H9 (cell line): ENCODE measurements at regions not wholly inside any gene's neighbourhood (a gene's known extent, or its start where the extent isn't known, plus 50 kb on each side); places are given as distances from the start of the nearest gene placed in this dataset.

Experiments
- DNase-seq: peaks from one replicate; pipeline ENCODE4 v3.0.0-alpha.2; 2017
- H2AFZ ChIP-seq: one replicate; pipeline ENCODE4 v1.6.1; 2013; ENCODE audit warnings: mild to moderate bottlenecking, low read length, control low read depth, moderate library complexity
- H2AK5ac ChIP-seq: 2 replicates; pipeline ENCODE4 v1.6.1; 2013; ENCODE audit warnings: low read length, control low read depth, mixed read lengths; ENCODE audit not compliant: insufficient read length
- H2BK120ac ChIP-seq: one replicate; pipeline ENCODE4 v1.6.1; 2013; ENCODE audit warnings: low read depth, mild to moderate bottlenecking, low read length, control low read depth, inconsistent platforms; ENCODE audit not compliant: poor library complexity, severe bottlenecking
- H2BK12ac ChIP-seq: 2 replicates; pipeline ENCODE4 v1.6.1; 2013; ENCODE audit warnings: low read length, control low read depth, mixed read lengths, low read depth; ENCODE audit not compliant: insufficient read length
- H2BK15ac ChIP-seq: 2 replicates; pipeline ENCODE4 v1.6.1; 2013; ENCODE audit warnings: low read depth, low read length, control low read depth
- H2BK20ac ChIP-seq: one replicate; pipeline ENCODE4 v1.6.1; 2013; ENCODE audit warnings: low read depth, mild to moderate bottlenecking, low read length, control low read depth, inconsistent platforms; ENCODE audit not compliant: poor library complexity, severe bottlenecking
- H2BK5ac ChIP-seq: 2 replicates; pipeline ENCODE4 v1.6.1; 2013; ENCODE audit warnings: low read length, control low read depth, mixed read lengths; ENCODE audit not compliant: insufficient read length
- H3K14ac ChIP-seq: 2 replicates; pipeline ENCODE4 v1.6.1; 2013; ENCODE audit warnings: low read length, control low read depth; ENCODE audit not compliant: insufficient read depth
- H3K18ac ChIP-seq: 2 replicates; pipeline ENCODE4 v1.6.1; 2013; ENCODE audit warnings: low read depth, mild to moderate bottlenecking, mixed read lengths, low read length, control low read depth; ENCODE audit not compliant: insufficient read length
- H3K23ac ChIP-seq: 2 replicates; pipeline ENCODE4 v1.6.1; 2013; ENCODE audit warnings: low read length, control low read depth, mixed read lengths, low read depth; ENCODE audit not compliant: insufficient read length
- H3K23me2 ChIP-seq: 2 replicates; pipeline ENCODE4 v1.6.1; 2013; ENCODE audit warnings: low read depth, mild to moderate bottlenecking, mixed read lengths, low read length, control low read depth; ENCODE audit not compliant: insufficient read length, poor library complexity, severe bottlenecking
- H3K27ac ChIP-seq: 2 replicates; pipeline ENCODE4 v1.5.1; 2013; ENCODE audit warnings: low read length, control low read depth, mixed read lengths, low read depth; ENCODE audit not compliant: insufficient read length
- H3K27me3 ChIP-seq: 2 replicates; pipeline ENCODE4 v1.6.1; 2013; ENCODE audit warnings: low read length, control low read depth, inconsistent platforms; ENCODE audit not compliant: insufficient read depth
- H3K4ac ChIP-seq: 2 replicates; pipeline ENCODE4 v1.6.1; 2013; ENCODE audit warnings: low read depth, mild to moderate bottlenecking, control low read depth, inconsistent platforms, low read length, moderate library complexity
- H3K4me1 ChIP-seq: 2 replicates; pipeline ENCODE4 v1.6.1; 2013; ENCODE audit warnings: low read length, control low read depth, inconsistent platforms; ENCODE audit not compliant: insufficient read depth
- H3K4me2 ChIP-seq: 2 replicates; pipeline ENCODE4 v1.6.1; 2013; ENCODE audit warnings: low read length, control low read depth, mixed read lengths; ENCODE audit not compliant: insufficient read length, insufficient read depth
- H3K56ac ChIP-seq: 2 replicates; pipeline ENCODE4 v1.6.1; 2013; ENCODE audit warnings: low read depth, mild to moderate bottlenecking, mixed read lengths, low read length, control low read depth; ENCODE audit not compliant: insufficient read length
- H3K79me1 ChIP-seq: 2 replicates; pipeline ENCODE4 v1.6.1; 2013; ENCODE audit warnings: low read depth, mild to moderate bottlenecking, moderate library complexity, low read length, control low read depth, inconsistent platforms; ENCODE audit not compliant: insufficient read depth, poor library complexity, severe bottlenecking
- H3K79me2 ChIP-seq: 2 replicates; pipeline ENCODE4 v1.6.1; 2013; ENCODE audit warnings: low read length, control low read depth, inconsistent platforms; ENCODE audit not compliant: insufficient read depth
- H3K9ac ChIP-seq: 2 replicates; pipeline ENCODE4 v1.6.1; 2013; ENCODE audit warnings: low read length, control low read depth, mixed read lengths; ENCODE audit not compliant: insufficient read length; ENCODE audit errors: extremely low read depth
- H3K9me3 ChIP-seq: one replicate; pipeline ENCODE4 v1.6.1; 2013; ENCODE audit warnings: low read depth, low read length, inconsistent platforms; ENCODE audit not compliant: control insufficient read depth
- H3T11ph ChIP-seq: one replicate; pipeline ENCODE4 v1.6.1; 2013; ENCODE audit warnings: mild to moderate bottlenecking, low read length, control low read depth, inconsistent platforms
- H4K20me1 ChIP-seq: one replicate; pipeline ENCODE4 v1.6.1; 2013; ENCODE audit not compliant: control insufficient read depth, insufficient read length, insufficient read depth
- H4K5ac ChIP-seq: 2 replicates; pipeline ENCODE4 v1.6.1; 2013; ENCODE audit warnings: low read depth, mild to moderate bottlenecking, mixed read lengths, low read length, control low read depth; ENCODE audit not compliant: insufficient read length
- H4K8ac ChIP-seq: replicated peaks from 2 replicates; pipeline ENCODE4 v1.6.1; 2013; ENCODE audit warnings: low read length, control low read depth, mixed read lengths, low read depth; ENCODE audit not compliant: insufficient read length
- H4K91ac ChIP-seq: 2 replicates; pipeline ENCODE4 v1.6.1; 2013; ENCODE audit warnings: low read depth, mild to moderate bottlenecking, moderate library complexity, mixed read lengths, low read length, control low read depth; ENCODE audit not compliant: insufficient read length
- H3K27ac Mint-ChIP-seq, 3 experiments: 2 replicates in 2 of 3; 3 replicates in 1 of 3; pipeline ENCODE4 v1.8.0; 2020 to 2021; ENCODE audit warnings: mixed read lengths in 3 of 3, mild to moderate bottlenecking in 1 of 3, moderate library complexity in 1 of 3
- H3K27me3 Mint-ChIP-seq: 2 replicates; pipeline ENCODE4 v1.8.0; 2021; ENCODE audit warnings: low read depth, mild to moderate bottlenecking, moderate library complexity, mixed read lengths
- H3K36me3 Mint-ChIP-seq, 3 experiments: 2 replicates in 2 of 3; 3 replicates in 1 of 3; pipeline ENCODE4 v1.8.0; 2020 to 2021; ENCODE audit warnings: low read depth in 3 of 3, mixed read lengths in 3 of 3; ENCODE audit not compliant: insufficient read depth in 1 of 3
- H3K4me1 Mint-ChIP-seq, 2 experiments: 2 replicates each; pipeline ENCODE4 v1.8.0; 2020; ENCODE audit warnings: mixed read lengths in 2 of 2
- H3K4me3 Mint-ChIP-seq, 2 experiments: 2 replicates in 1 of 2; 3 replicates in 1 of 2; pipeline ENCODE4 v1.8.0; 2020 to 2021; ENCODE audit warnings: mild to moderate bottlenecking in 2 of 2, mixed read lengths in 2 of 2, moderate library complexity in 1 of 2
- H3K9me3 Mint-ChIP-seq, 2 experiments: 2 replicates in 1 of 2; 3 replicates in 1 of 2; pipeline ENCODE4 v1.8.0; 2020; ENCODE audit warnings: mild to moderate bottlenecking in 2 of 2, mixed read lengths in 2 of 2, moderate library complexity in 1 of 2
- CTCF ChIP-seq: fragments of 200-600 bp; sonication (generic); conservative IDR thresholded peaks from 3 replicates; pipeline ENCODE4 v1.8.0; 2021; ENCODE audit warnings: antibody characterized with exemption, mild to moderate bottlenecking
- WGBS: extraction: QIAGEN DNeasy Blood & Tissue Kit; methylation state at CpG from one replicate; pipeline ENCODE4 v1.1.7; 2013; ENCODE audit warnings: missing lambda C conversion rate, low lambda C conversion rate, mixed read lengths; ENCODE audit not compliant: insufficient read length; ENCODE audit errors: extremely low coverage; 5-methylcytosine and 5-hydroxymethylcytosine counted together

GRCh38 chr3:30358871-30359270 lies 247.5 kb upstream of the TGFBR2 start:
- no peak overlapping the region for H3K4me2 ChIP-seq
- no peaks in the 10 kb centered on the region for H3K9me3 ChIP-seq
- no peaks in the 10 kb centered on the region for H3K79me1 ChIP-seq
- H3K79me2 ChIP-seq = no peaks in the 10 kb centered on the region
- no peak overlapping the region for H3K14ac ChIP-seq
- Mint-ChIP-seq H3K27ac (no peak overlapping the region), H3K4me1 (peaks cover 0 to 11% of the 10 kb centered on the region in 2 experiments; a peak in 2 of 4 replicates), H3K9me3 (no peaks in the 10 kb centered on the region; a peak in 1 of 5 replicates), H3K27me3 (no peaks in the 10 kb centered on the region), H3K4me3 (no peak overlapping the region), H3K36me3 (no peaks in the 10 kb centered on the region)
- H3K4ac ChIP-seq = no peak overlapping the region
- H4K8ac ChIP-seq = no peak overlapping the region
- H2AFZ ChIP-seq = no peak overlapping the region
- H2BK12ac ChIP-seq = no peak overlapping the region
- H3K27ac ChIP-seq = no peak overlapping the region
- no peak overlapping the region for H4K91ac ChIP-seq
- no peak overlapping the region for H2AK5ac ChIP-seq
- no peaks in the 10 kb centered on the region for H3K27me3 ChIP-seq
- H3K23me2 ChIP-seq = no peaks in the 10 kb centered on the region
- H2BK15ac ChIP-seq = no peak overlapping the region
- H3K56ac ChIP-seq = no peak overlapping the region
- no peak overlapping the region for H3K9ac ChIP-seq
- H4K20me1 ChIP-seq = no peaks in the 10 kb centered on the region
- no peak overlapping the region for H3K23ac ChIP-seq
- H2BK5ac ChIP-seq = no peak overlapping the region
- no peak overlapping the region for H3K18ac ChIP-seq
- no peak for TF ChIP-seq CTCF
- no CpG with 5 or more reads among the region's 3 CpGs for WGBS
- H2BK20ac ChIP-seq = no peak overlapping the region
- no peak for DNase-seq
- H4K5ac ChIP-seq = no peak overlapping the region
- no peak overlapping the region for H3T11ph ChIP-seq
- H3K4me1 ChIP-seq = no peaks in the 10 kb centered on the region
- no peak overlapping the region for H2BK120ac ChIP-seq
